Uterus (tissue), 2 donors: ENCODE measurements at regions not wholly inside any gene's neighbourhood (a gene's known extent, or its start where the extent isn't known, plus 50 kb on each side); places are given as distances from the start of the nearest gene placed in this dataset.

Experiments
- POLR2A ChIP-seq, 2 donors: fragments of 450-650 bp; IDR thresholded peaks; one replicate each; pipeline ENCODE4 v1.6.1; 2016; ENCODE audit warnings: antibody characterized with exemption in 2 of 2, mild to moderate bottlenecking in 1 of 2, moderate library complexity in 1 of 2
- TF ChIP-seq, protein P1 (sequence below), 4 experiments: fragments of 200-600 bp in 2 of 4; fragments of 450-650 bp in 2 of 4; sonication (generic) in 2 of 4; IDR thresholded peaks; one replicate each; pipeline ENCODE4 v1.5.1; 2016 to 2019; ENCODE audit warnings: antibody characterized with exemption in 4 of 4, mild to moderate bottlenecking in 2 of 4, moderate library complexity in 1 of 4

DNA sequence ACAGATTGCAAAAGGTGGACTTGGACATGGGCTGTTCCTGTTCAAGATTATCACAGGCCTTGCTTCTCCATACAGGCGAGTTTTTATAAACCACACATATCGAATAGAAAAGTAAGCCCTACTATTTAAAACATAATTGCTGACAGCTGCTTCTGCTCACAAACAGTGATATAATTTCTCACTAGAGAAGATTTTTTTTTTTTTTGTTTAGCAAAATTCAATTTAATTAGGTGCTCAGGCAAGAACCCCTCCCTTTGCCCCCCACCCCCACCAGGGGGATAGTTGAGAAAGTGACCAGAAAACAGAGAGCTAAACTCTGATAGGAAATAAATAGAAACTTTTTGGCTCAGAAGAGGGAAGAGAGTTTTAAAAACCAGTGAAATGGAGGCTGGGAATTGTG, 132.8 kb upstream of the CRY1 start:
- TF ChIP-seq POLR2A (IDR thresholded peaks at IDR 0.05) = no peak
- TF ChIP-seq, protein P1, sequence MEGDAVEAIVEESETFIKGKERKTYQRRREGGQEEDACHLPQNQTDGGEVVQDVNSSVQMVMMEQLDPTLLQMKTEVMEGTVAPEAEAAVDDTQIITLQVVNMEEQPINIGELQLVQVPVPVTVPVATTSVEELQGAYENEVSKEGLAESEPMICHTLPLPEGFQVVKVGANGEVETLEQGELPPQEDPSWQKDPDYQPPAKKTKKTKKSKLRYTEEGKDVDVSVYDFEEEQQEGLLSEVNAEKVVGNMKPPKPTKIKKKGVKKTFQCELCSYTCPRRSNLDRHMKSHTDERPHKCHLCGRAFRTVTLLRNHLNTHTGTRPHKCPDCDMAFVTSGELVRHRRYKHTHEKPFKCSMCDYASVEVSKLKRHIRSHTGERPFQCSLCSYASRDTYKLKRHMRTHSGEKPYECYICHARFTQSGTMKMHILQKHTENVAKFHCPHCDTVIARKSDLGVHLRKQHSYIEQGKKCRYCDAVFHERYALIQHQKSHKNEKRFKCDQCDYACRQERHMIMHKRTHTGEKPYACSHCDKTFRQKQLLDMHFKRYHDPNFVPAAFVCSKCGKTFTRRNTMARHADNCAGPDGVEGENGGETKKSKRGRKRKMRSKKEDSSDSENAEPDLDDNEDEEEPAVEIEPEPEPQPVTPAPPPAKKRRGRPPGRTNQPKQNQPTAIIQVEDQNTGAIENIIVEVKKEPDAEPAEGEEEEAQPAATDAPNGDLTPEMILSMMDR (IDR thresholded peaks at IDR 0.05) = no peak
